MM.1S (cell line): ENCODE measurements at regions not wholly inside any gene's neighbourhood (a gene's known extent, or its start where the extent isn't known, plus 50 kb on each side); places are given as distances from the start of the nearest gene placed in this dataset.

Experiments used
- DNase-seq: peaks from one replicate; pipeline ENCODE4 v3.0.0-alpha.2; 2015
- H2AFZ ChIP-seq: fragments of 300-600 bp; sonication (generic); 2 replicates; pipeline ENCODE4 v1.6.0; 2016; ENCODE audit warnings: antibody characterized with exemption, low read length
- H3F3A ChIP-seq: fragments of 300-600 bp; sonication (generic); 2 replicates; pipeline ENCODE4 v1.6.1; 2016; ENCODE audit warnings: mild to moderate bottlenecking, antibody characterized with exemption, low read length, moderate library complexity, mixed read lengths; ENCODE audit not compliant: insufficient read depth
- H3K27ac ChIP-seq: fragments of 300-600 bp; sonication (generic); 2 replicates; pipeline ENCODE4 v1.5.1; 2016; ENCODE audit warnings: mild to moderate bottlenecking, low read length
- H3K27me3 ChIP-seq: fragments of 300-600 bp; sonication (generic); replicated peaks from 2 replicates; pipeline ENCODE4 v1.6.0; 2016; ENCODE audit warnings: low read length; ENCODE audit not compliant: insufficient read depth
- H3K36me3 ChIP-seq: fragments of 300-600 bp; sonication (generic); replicated peaks from 2 replicates; pipeline ENCODE4 v1.6.1; 2016; ENCODE audit warnings: mild to moderate bottlenecking, low read length, mixed read lengths; ENCODE audit not compliant: insufficient read depth
- H3K4me1 ChIP-seq: fragments of 300-600 bp; sonication (generic); 2 replicates; pipeline ENCODE4 v1.6.1; 2016; ENCODE audit warnings: low read length, mixed read lengths
- H3K4me2 ChIP-seq: fragments of 300-600 bp; sonication (generic); 2 replicates; pipeline ENCODE4 v1.6.0; 2016; ENCODE audit warnings: low read depth, low read length
- H3K4me3 ChIP-seq: fragments of 300-600 bp; sonication (generic); 2 replicates; pipeline ENCODE4 v1.5.1; 2016; ENCODE audit warnings: low read length, mixed read lengths
- H3K79me2 ChIP-seq: fragments of 300-600 bp; sonication (generic); 2 replicates; pipeline ENCODE4 v1.6.1; 2016; ENCODE audit warnings: mixed run types, low read length, mixed read lengths
- H3K9ac ChIP-seq: fragments of 300-600 bp; sonication (generic); 2 replicates; pipeline ENCODE4 v1.6.1; 2016; ENCODE audit warnings: low read length, mixed read lengths
- H3K9me2 ChIP-seq: fragments of 300-600 bp; sonication (generic); replicated peaks from 2 replicates; pipeline ENCODE4 v1.6.1; 2016; ENCODE audit warnings: mild to moderate bottlenecking, low read length, mixed read lengths; ENCODE audit not compliant: insufficient read depth
- H3K9me3 ChIP-seq: fragments of 300-600 bp; sonication (generic); replicated peaks from 2 replicates; pipeline ENCODE4 v1.6.1; 2016; ENCODE audit warnings: mild to moderate bottlenecking, low read length, mixed read lengths; ENCODE audit not compliant: insufficient read depth
- H4K20me1 ChIP-seq: fragments of 300-600 bp; sonication (generic); 2 replicates; pipeline ENCODE4 v1.6.1; 2016; ENCODE audit warnings: mild to moderate bottlenecking, low read length, moderate library complexity, mixed read lengths; ENCODE audit not compliant: insufficient read depth
- EZH2 ChIP-seq: fragments of 300-600 bp; sonication (generic); optimal IDR thresholded peaks from 2 replicates; pipeline ENCODE3; 2017; ENCODE audit warnings: low read depth, mild to moderate bottlenecking, antibody characterized with exemption, low read length, mixed read lengths
- EZH2phosphoT487 ChIP-seq: fragments of 300-600 bp; sonication (generic); IDR thresholded peaks from 2 replicates; pipeline ENCODE4 v1.6.1; 2018; ENCODE audit warnings: antibody characterized with exemption, low read length
- TF ChIP-seq, protein P1 (sequence below): fragments of 300-600 bp; sonication (generic); IDR thresholded peaks from 2 replicates; pipeline ENCODE4 v1.5.1; 2016; ENCODE audit warnings: antibody characterized with exemption, low read length, mixed read lengths

- Histone ChIP-seq H3K27ac (no peak overlapping the region), H3K9me2 (no peaks in the 10 kb centered on the region), H3K79me2 (no peaks in the 10 kb centered on the region), H3K4me1 (no peaks in the 10 kb centered on the region), H3F3A (no peaks in the 10 kb centered on the region), H3K9me3 (no peaks in the 10 kb centered on the region), H2AFZ (no peak overlapping the region), H3K36me3 (no peaks in the 10 kb centered on the region), H3K4me3 (no peak overlapping the region), H3K9ac (no peak overlapping the region), H3K4me2 (no peak overlapping the region), H4K20me1 (no peaks in the 10 kb centered on the region), H3K27me3 (no peaks in the 10 kb centered on the region)
- TF ChIP-seq, protein P1, sequence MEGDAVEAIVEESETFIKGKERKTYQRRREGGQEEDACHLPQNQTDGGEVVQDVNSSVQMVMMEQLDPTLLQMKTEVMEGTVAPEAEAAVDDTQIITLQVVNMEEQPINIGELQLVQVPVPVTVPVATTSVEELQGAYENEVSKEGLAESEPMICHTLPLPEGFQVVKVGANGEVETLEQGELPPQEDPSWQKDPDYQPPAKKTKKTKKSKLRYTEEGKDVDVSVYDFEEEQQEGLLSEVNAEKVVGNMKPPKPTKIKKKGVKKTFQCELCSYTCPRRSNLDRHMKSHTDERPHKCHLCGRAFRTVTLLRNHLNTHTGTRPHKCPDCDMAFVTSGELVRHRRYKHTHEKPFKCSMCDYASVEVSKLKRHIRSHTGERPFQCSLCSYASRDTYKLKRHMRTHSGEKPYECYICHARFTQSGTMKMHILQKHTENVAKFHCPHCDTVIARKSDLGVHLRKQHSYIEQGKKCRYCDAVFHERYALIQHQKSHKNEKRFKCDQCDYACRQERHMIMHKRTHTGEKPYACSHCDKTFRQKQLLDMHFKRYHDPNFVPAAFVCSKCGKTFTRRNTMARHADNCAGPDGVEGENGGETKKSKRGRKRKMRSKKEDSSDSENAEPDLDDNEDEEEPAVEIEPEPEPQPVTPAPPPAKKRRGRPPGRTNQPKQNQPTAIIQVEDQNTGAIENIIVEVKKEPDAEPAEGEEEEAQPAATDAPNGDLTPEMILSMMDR = no peak
- TF ChIP-seq EZH2 = no peak
- no peak for TF ChIP-seq EZH2phosphoT487
- DNase-seq = no peak
Observed at GRCh38 chr11:33982661-33983060, 68.9 kb upstream of the CAPRIN1 start.

DNA sequence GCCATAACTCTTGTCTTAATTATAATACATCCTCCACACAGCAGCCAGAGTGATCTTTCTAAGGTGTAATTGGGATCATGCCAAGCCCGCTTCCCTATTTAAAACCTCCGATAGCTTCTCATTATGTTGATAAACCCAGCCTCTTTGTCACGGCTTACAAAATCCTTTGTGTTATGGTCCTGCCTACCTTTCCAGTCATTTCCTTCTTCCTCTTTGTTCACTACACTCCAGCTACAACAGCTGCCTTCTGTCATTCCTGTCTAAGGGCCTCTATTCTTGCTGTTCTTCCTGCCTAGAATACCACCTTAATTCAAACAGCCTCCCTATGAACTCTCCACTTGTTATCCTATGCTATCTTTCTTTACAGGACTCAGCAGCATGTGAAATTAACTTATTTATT lies 70.6 kb upstream of the CAPRIN1 start:
- H3K79me2 ChIP-seq = no peaks in the 10 kb centered on the region
- no peak for TF ChIP-seq EZH2phosphoT487
- TF ChIP-seq EZH2 = no peak
- TF ChIP-seq, protein P1 = no peak
- no peaks in the 10 kb centered on the region for H3K4me1 ChIP-seq
- no peak overlapping the region for H3K27ac ChIP-seq
- no peak for DNase-seq
- no peaks in the 10 kb centered on the region for H3K9me3 ChIP-seq
- H3K9me2 ChIP-seq = no peaks in the 10 kb centered on the region
- H4K20me1 ChIP-seq = no peaks in the 10 kb centered on the region
- no peak overlapping the region for H3K4me2 ChIP-seq
- H3K36me3 ChIP-seq = no peaks in the 10 kb centered on the region
- no peaks in the 10 kb centered on the region for H3F3A ChIP-seq
- no peak overlapping the region for H2AFZ ChIP-seq
- H3K27me3 ChIP-seq = no peaks in the 10 kb centered on the region
- H3K9ac ChIP-seq = no peak overlapping the region
- no peak overlapping the region for H3K4me3 ChIP-seq

- no peaks in the 10 kb centered on the region for H3K9me3 ChIP-seq
- no peaks in the 10 kb centered on the region for H3K9me2 ChIP-seq
- no peak overlapping the region for H3K4me3 ChIP-seq
- H3K4me2 ChIP-seq = no peak overlapping the region
- H2AFZ ChIP-seq = no peak overlapping the region
- no peaks in the 10 kb centered on the region for H4K20me1 ChIP-seq
- H3K27me3 ChIP-seq = no peaks in the 10 kb centered on the region
- no peak overlapping the region for H3K27ac ChIP-seq
- no peaks in the 10 kb centered on the region for H3K4me1 ChIP-seq
- no peak for TF ChIP-seq EZH2phosphoT487
- TF ChIP-seq, protein P1 = no peak
- TF ChIP-seq EZH2 = no peak
- H3K9ac ChIP-seq = no peak overlapping the region
- H3F3A ChIP-seq = no peaks in the 10 kb centered on the region
- no peak for DNase-seq
- no peaks in the 10 kb centered on the region for H3K36me3 ChIP-seq
- no peaks in the 10 kb centered on the region for H3K79me2 ChIP-seq
Observed at GRCh38 chr11:33978376-33978775, 73.2 kb upstream of the CAPRIN1 start.

DNA sequence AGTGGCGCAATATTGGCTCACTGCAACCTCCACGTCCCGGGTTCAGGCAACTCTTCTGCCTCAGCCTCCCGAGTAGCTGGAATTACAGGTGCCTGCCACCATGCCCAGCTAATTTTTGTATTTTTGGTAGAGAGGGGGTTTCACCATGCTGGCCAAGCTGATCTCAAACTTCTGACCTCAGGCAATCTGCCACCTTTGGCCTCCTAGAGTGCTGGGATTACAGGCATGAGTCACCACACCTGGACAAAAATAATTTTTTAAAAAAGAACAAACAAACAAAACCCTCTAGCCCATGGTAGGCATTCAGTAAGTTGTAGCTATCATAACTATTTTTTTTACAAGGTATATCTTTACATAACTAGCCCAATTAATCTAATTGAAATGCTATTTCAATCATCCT lies 73.9 kb upstream of the CAPRIN1 start:
- Histone ChIP-seq H3K36me3 (no peaks in the 10 kb centered on the region), H3K9ac (no peak overlapping the region), H3K4me3 (no peak overlapping the region), H3K27ac (no peak overlapping the region), H2AFZ (no peak overlapping the region), H4K20me1 (no peaks in the 10 kb centered on the region), H3K79me2 (no peaks in the 10 kb centered on the region), H3K4me2 (no peak overlapping the region), H3K27me3 (no peaks in the 10 kb centered on the region), H3K9me2 (no peaks in the 10 kb centered on the region), H3K4me1 (no peaks in the 10 kb centered on the region), H3F3A (no peaks in the 10 kb centered on the region), H3K9me3 (no peaks in the 10 kb centered on the region)
- no peak for DNase-seq
- TF ChIP-seq EZH2 (no peak), EZH2phosphoT487 (no peak)
- TF ChIP-seq, protein P1 = no peak
